Neural progenitor cell (in vitro differentiated cells): ENCODE measurements at regions not wholly inside any gene's neighbourhood (a gene's known extent, or its start where the extent isn't known, plus 50 kb on each side); places are given as distances from the start of the nearest gene placed in this dataset.

ENCODE experiments used
- DNase-seq: peaks from one replicate; pipeline ENCODE4 v3.0.0-alpha.2; 2016; ENCODE audit warnings: low spot score
- H2AFZ ChIP-seq: fragments of 200-600 bp; sonication (generic); replicated peaks from 2 replicates; pipeline ENCODE4 v1.6.1; 2016; ENCODE audit warnings: antibody characterized with exemption
- H3F3A ChIP-seq: fragments of 200-600 bp; sonication (generic); 2 replicates; pipeline ENCODE4 v1.6.1; 2016; ENCODE audit warnings: antibody characterized with exemption, low read depth
- H3K27ac ChIP-seq: fragments of 200-600 bp; sonication (generic); 2 replicates; pipeline ENCODE4 v1.5.1; 2016; ENCODE audit warnings: mild to moderate bottlenecking
- H3K27me3 ChIP-seq: fragments of 200-600 bp; sonication (generic); 2 replicates; pipeline ENCODE4 v1.6.1; 2016; ENCODE audit warnings: mild to moderate bottlenecking, moderate library complexity
- H3K36me3 ChIP-seq: fragments of 200-600 bp; sonication (generic); 2 replicates; pipeline ENCODE4 v1.5.1; 2016
- H3K4me1 ChIP-seq: fragments of 200-600 bp; sonication (generic); 2 replicates; pipeline ENCODE4 v1.6.1; 2016; ENCODE audit warnings: mixed run types
- H3K4me2 ChIP-seq: fragments of 200-600 bp; sonication (generic); 2 replicates; pipeline ENCODE4 v1.6.1; 2016
- H3K4me3 ChIP-seq: fragments of 200-600 bp; sonication (generic); 2 replicates; pipeline ENCODE4 v1.5.1; 2016
- H3K79me2 ChIP-seq: fragments of 200-600 bp; sonication (generic); 2 replicates; pipeline ENCODE4 v1.6.1; 2016; ENCODE audit warnings: low read depth
- H3K9ac ChIP-seq: fragments of 200-600 bp; sonication (generic); 2 replicates; pipeline ENCODE4 v1.6.1; 2016
- H3K9me3 ChIP-seq: fragments of 200-600 bp; sonication (generic); 2 replicates; pipeline ENCODE4 v1.5.1; 2016; ENCODE audit warnings: low read depth
- H4K20me1 ChIP-seq: fragments of 200-600 bp; sonication (generic); 2 replicates; pipeline ENCODE4 v1.6.1; 2016; ENCODE audit warnings: low read depth
- H3K27ac Mint-ChIP-seq: 3 replicates; pipeline ENCODE4 v1.8.0; 2021; ENCODE audit warnings: mixed read lengths
- H3K27me3 Mint-ChIP-seq: 2 replicates; pipeline ENCODE4 v1.8.0; 2022; ENCODE audit warnings: low read depth, mild to moderate bottlenecking, inconsistent platforms, moderate library complexity, mixed read lengths; ENCODE audit not compliant: insufficient read depth
- H3K36me3 Mint-ChIP-seq: 3 replicates; pipeline ENCODE4 v1.8.0; 2021; ENCODE audit warnings: mixed read lengths
- H3K4me1 Mint-ChIP-seq: 3 replicates; pipeline ENCODE4 v1.8.0; 2021; ENCODE audit warnings: mixed read lengths
- H3K4me3 Mint-ChIP-seq: 3 replicates; pipeline ENCODE4 v1.8.0; 2021; ENCODE audit warnings: mild to moderate bottlenecking, moderate library complexity, mixed read lengths
- H3K9me3 Mint-ChIP-seq: 3 replicates; pipeline ENCODE4 v1.8.0; 2020; ENCODE audit warnings: mixed read lengths
- CTCF ChIP-seq: fragments of 200-600 bp; sonication (generic); IDR thresholded peaks from 2 replicates; pipeline ENCODE4 v1.5.1; 2017; ENCODE audit warnings: antibody characterized with exemption, mild to moderate bottlenecking
- EZH2 ChIP-seq: fragments of 200-600 bp; sonication (generic); IDR thresholded peaks from 2 replicates; pipeline ENCODE4 v1.6.1; 2017; ENCODE audit warnings: antibody characterized with exemption, mild to moderate bottlenecking, moderate library complexity
- EZH2phosphoT487 ChIP-seq: fragments of 200-600 bp; sonication (generic); IDR thresholded peaks from 2 replicates; pipeline ENCODE4 v1.6.1; 2017; ENCODE audit warnings: antibody characterized with exemption

- H3K27me3 ChIP-seq: no peaks in the 10 kb centered on the region
- no peaks in the 10 kb centered on the region for H3K9me3 Mint-ChIP-seq
- no peak overlapping the region for H3K9ac ChIP-seq
- H3K36me3 Mint-ChIP-seq: no peaks in the 10 kb centered on the region
- no peak overlapping the region for H3K4me2 ChIP-seq
- H3K4me1 Mint-ChIP-seq: no peaks in the 10 kb centered on the region
- H3K4me3 ChIP-seq: no peak overlapping the region
- H2AFZ ChIP-seq: no peak overlapping the region
- no peaks in the 10 kb centered on the region for H3K27me3 Mint-ChIP-seq
- TF ChIP-seq EZH2 (no peak), EZH2phosphoT487 (no peak), CTCF (no peak)
- H3K4me1 ChIP-seq: no peaks in the 10 kb centered on the region
- H3K4me3 Mint-ChIP-seq: no peak overlapping the region
- H3K27ac ChIP-seq: no peak overlapping the region
- H3K27ac Mint-ChIP-seq: no peak overlapping the region
- H3K9me3 ChIP-seq: no peaks in the 10 kb centered on the region
- H3F3A ChIP-seq: no peaks in the 10 kb centered on the region
- DNase-seq: no peak
- no peaks in the 10 kb centered on the region for H3K36me3 ChIP-seq
- H4K20me1 ChIP-seq: no peaks in the 10 kb centered on the region
- H3K79me2 ChIP-seq: no peaks in the 10 kb centered on the region
Observed at GRCh38 chr16:60510208-60510607, 1526.0 kb downstream of the CDH8 start.

- Histone ChIP-seq H3K79me2 (no peaks in the 10 kb centered on the region), H3K27me3 (no peaks in the 10 kb centered on the region), H4K20me1 (no peaks in the 10 kb centered on the region), H3K27ac (no peak overlapping the region), H2AFZ (no peak overlapping the region), H3K4me3 (no peak overlapping the region), H3K9ac (no peak overlapping the region), H3K36me3 (no peaks in the 10 kb centered on the region), H3K4me1 (no peaks in the 10 kb centered on the region), H3F3A (no peaks in the 10 kb centered on the region), H3K4me2 (no peak overlapping the region), H3K9me3 (no peaks in the 10 kb centered on the region)
- Mint-ChIP-seq H3K27me3 (no peaks in the 10 kb centered on the region), H3K36me3 (no peaks in the 10 kb centered on the region), H3K4me3 (no peak overlapping the region), H3K27ac (no peak overlapping the region), H3K9me3 (no peaks in the 10 kb centered on the region), H3K4me1 (no peaks in the 10 kb centered on the region)
- no peak for TF ChIP-seq EZH2
- no peak for TF ChIP-seq CTCF
- no peak for TF ChIP-seq EZH2phosphoT487
- DNase-seq: no peak
Observed at GRCh38 chr16:60491273-60491672, 1545.0 kb downstream of the CDH8 start.

GRCh38 chr16:60485872-60486489 is 1550.3 kb downstream of the CDH8 start:
- Histone ChIP-seq H3K36me3 (no peaks in the 10 kb centered on the region), H3K27ac (no peak overlapping the region), H3K4me3 (no peak overlapping the region), H3K9ac (no peak overlapping the region), H3K79me2 (no peaks in the 10 kb centered on the region), H2AFZ (no peak overlapping the region), H3K27me3 (no peaks in the 10 kb centered on the region), H3K4me2 (no peak overlapping the region), H4K20me1 (no peaks in the 10 kb centered on the region), H3K4me1 (no peaks in the 10 kb centered on the region), H3K9me3 (no peaks in the 10 kb centered on the region), H3F3A (no peaks in the 10 kb centered on the region)
- TF ChIP-seq EZH2phosphoT487: no peak
- TF ChIP-seq EZH2: no peak
- no peak for TF ChIP-seq CTCF
- no peak overlapping the region for H3K27ac Mint-ChIP-seq
- H3K27me3 Mint-ChIP-seq: no peaks in the 10 kb centered on the region
- no peaks in the 10 kb centered on the region for H3K4me1 Mint-ChIP-seq
- H3K9me3 Mint-ChIP-seq: no peaks in the 10 kb centered on the region
- no peaks in the 10 kb centered on the region for H3K36me3 Mint-ChIP-seq
- DNase-seq: no peak
- H3K4me3 Mint-ChIP-seq: no peak overlapping the region
